SU-DHL-6 (cell line): ENCODE measurements at regions not wholly inside any gene's neighbourhood (a gene's known extent, or its start where the extent isn't known, plus 50 kb on each side); places are given as distances from the start of the nearest gene placed in this dataset.

ENCODE experiments used
- H2AFZ ChIP-seq: fragments of 200-600 bp; sonication (generic); 2 replicates; pipeline ENCODE4 v1.6.1; 2014; ENCODE audit warnings: low read depth, mild to moderate bottlenecking, moderate library complexity, mixed read lengths, antibody characterized with exemption, low read length; ENCODE audit not compliant: severe bottlenecking
- H3F3A ChIP-seq: fragments of 200-600 bp; shearing (Covaris generic); 2 replicates; pipeline ENCODE4 v1.6.0; 2016; ENCODE audit warnings: antibody characterized with exemption, mild to moderate bottlenecking; ENCODE audit not compliant: insufficient read depth
- H3K27ac ChIP-seq: fragments of 200-600 bp; sonication (generic); 2 replicates; pipeline ENCODE4 v1.5.1; 2016; ENCODE audit warnings: low read depth, mild to moderate bottlenecking, low read length, moderate library complexity, mixed read lengths
- H3K27me3 ChIP-seq: fragments of 200-600 bp; sonication (generic), shearing (Covaris generic); 2 replicates; pipeline ENCODE4 v1.6.0; 2014; ENCODE audit warnings: mild to moderate bottlenecking, low read length
- H3K36me3 ChIP-seq: fragments of 200-600 bp; sonication (generic); 2 replicates; pipeline ENCODE4 v1.6.1; 2014; ENCODE audit warnings: mild to moderate bottlenecking, low read length, mixed read lengths
- H3K4me2 ChIP-seq: fragments of 300-600, 200-600 bp; shearing (Covaris generic), sonication (generic); 2 replicates; pipeline ENCODE4 v1.6.0; 2014; ENCODE audit warnings: low read length, low read depth, mild to moderate bottlenecking; ENCODE audit not compliant: poor library complexity, severe bottlenecking
- H3K4me3 ChIP-seq: fragments of 200-600 bp; sonication (generic); 2 replicates; pipeline ENCODE4 v1.5.1; 2014; ENCODE audit warnings: antibody characterized with exemption, low read length, mild to moderate bottlenecking, mixed read lengths; ENCODE audit not compliant: insufficient read depth, poor library complexity, severe bottlenecking
- H3K79me2 ChIP-seq: fragments of 200-600 bp; sonication (generic); 2 replicates; pipeline ENCODE4 v1.6.1; 2014; ENCODE audit warnings: mild to moderate bottlenecking, low read length, moderate library complexity; ENCODE audit not compliant: insufficient read depth
- H3K9ac ChIP-seq: fragments of 200-600 bp; sonication (generic); 2 replicates; pipeline ENCODE4 v1.7.0; 2014; ENCODE audit warnings: mild to moderate bottlenecking, low read length
- H3K9me2 ChIP-seq: fragments of 200-600 bp; sonication (generic); replicated peaks from 2 replicates; pipeline ENCODE4 v1.6.1; 2014; ENCODE audit warnings: low read length; ENCODE audit not compliant: insufficient read depth
- H3K9me3 ChIP-seq: fragments of 200-600 bp; sonication (generic); 2 replicates; pipeline ENCODE4 v1.6.1; 2014; ENCODE audit warnings: low read length, mixed read lengths; ENCODE audit not compliant: insufficient read depth
- H4K20me1 ChIP-seq: fragments of 200-600 bp; sonication (generic); 2 replicates; pipeline ENCODE4 v1.6.1; 2014; ENCODE audit warnings: low read depth, mild to moderate bottlenecking, antibody characterized with exemption, low read length, moderate library complexity, mixed read lengths
- EZH2phosphoT487 ChIP-seq: fragments of 200-600 bp; sonication (generic), shearing (Covaris generic); conservative IDR thresholded peaks from 2 replicates; pipeline ENCODE4 v1.6.1; 2018; ENCODE audit warnings: mild to moderate bottlenecking, antibody characterized with exemption, low read length, moderate library complexity, mixed read lengths
- TF ChIP-seq, protein P1 (sequence below): fragments of 200-600 bp; sonication (generic); IDR thresholded peaks from one replicate; pipeline ENCODE4 v1.5.1; 2017; ENCODE audit warnings: antibody characterized with exemption, mild to moderate bottlenecking, low read length, moderate library complexity; ENCODE audit not compliant: insufficient read depth, poor library complexity, severe bottlenecking

DNA sequence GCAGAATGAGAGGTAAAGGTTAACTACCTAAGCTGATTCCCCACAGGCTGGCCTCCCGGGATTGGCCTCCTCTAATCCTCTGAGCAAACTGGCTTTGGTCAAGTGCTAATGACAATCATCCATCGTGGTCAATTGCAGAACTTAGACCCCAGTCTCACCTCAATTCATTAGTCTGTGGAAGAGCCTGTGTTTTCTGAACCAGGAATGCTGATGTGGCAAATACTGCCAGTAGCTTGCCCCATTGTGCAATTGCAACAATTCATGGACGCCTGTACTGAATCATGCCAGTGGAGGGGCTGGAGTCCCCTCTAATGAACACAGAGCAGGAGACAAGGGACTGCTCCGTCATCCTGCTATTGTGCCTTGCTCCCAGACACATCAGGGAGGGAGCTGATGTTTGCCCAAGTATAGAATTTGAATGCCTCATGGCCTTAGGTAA lies 1256.5 kb downstream of the EFNB2 start:
- Histone ChIP-seq H4K20me1 (no peaks in the 10 kb centered on the region), H3K9me3 (no peaks in the 10 kb centered on the region), H3K4me3 (no peak overlapping the region), H3K27ac (no peak overlapping the region), H3K36me3 (no peaks in the 10 kb centered on the region), H3K9ac (no peak overlapping the region), H3K4me2 (no peak overlapping the region), H3F3A (no peaks in the 10 kb centered on the region), H3K9me2 (no peaks in the 10 kb centered on the region), H3K27me3 (no peaks in the 10 kb centered on the region), H2AFZ (no peak overlapping the region), H3K79me2 (no peaks in the 10 kb centered on the region)
- TF ChIP-seq EZH2phosphoT487 = no peak
- TF ChIP-seq, protein P1, sequence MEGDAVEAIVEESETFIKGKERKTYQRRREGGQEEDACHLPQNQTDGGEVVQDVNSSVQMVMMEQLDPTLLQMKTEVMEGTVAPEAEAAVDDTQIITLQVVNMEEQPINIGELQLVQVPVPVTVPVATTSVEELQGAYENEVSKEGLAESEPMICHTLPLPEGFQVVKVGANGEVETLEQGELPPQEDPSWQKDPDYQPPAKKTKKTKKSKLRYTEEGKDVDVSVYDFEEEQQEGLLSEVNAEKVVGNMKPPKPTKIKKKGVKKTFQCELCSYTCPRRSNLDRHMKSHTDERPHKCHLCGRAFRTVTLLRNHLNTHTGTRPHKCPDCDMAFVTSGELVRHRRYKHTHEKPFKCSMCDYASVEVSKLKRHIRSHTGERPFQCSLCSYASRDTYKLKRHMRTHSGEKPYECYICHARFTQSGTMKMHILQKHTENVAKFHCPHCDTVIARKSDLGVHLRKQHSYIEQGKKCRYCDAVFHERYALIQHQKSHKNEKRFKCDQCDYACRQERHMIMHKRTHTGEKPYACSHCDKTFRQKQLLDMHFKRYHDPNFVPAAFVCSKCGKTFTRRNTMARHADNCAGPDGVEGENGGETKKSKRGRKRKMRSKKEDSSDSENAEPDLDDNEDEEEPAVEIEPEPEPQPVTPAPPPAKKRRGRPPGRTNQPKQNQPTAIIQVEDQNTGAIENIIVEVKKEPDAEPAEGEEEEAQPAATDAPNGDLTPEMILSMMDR = no peak

DNA sequence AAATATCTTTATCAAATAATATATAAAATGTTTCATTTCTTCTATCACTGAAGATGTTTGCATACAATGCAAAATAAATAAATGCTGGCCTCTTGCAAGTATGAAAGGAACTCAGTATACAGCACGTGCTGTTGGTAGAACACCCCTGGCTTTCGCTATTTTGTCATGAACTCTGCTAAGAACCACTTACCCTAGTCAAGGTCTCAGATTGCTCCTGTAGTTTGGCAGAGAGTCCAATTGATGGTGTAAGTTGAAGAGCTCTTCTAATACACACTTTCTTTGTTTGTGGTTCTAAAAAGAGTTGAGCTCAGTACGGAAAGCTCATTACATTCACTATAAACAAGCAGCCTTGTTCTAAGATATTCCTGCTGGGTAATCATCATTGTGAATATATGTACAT lies 1258.9 kb downstream of the EFNB2 start:
- H3K27me3 ChIP-seq = no peaks in the 10 kb centered on the region
- no peak overlapping the region for H3K4me2 ChIP-seq
- no peaks in the 10 kb centered on the region for H4K20me1 ChIP-seq
- no peaks in the 10 kb centered on the region for H3K36me3 ChIP-seq
- no peaks in the 10 kb centered on the region for H3F3A ChIP-seq
- H3K79me2 ChIP-seq = no peaks in the 10 kb centered on the region
- TF ChIP-seq EZH2phosphoT487 = no peak
- TF ChIP-seq, protein P1 = no peak
- H3K9me2 ChIP-seq = no peaks in the 10 kb centered on the region
- no peak overlapping the region for H3K9ac ChIP-seq
- no peaks in the 10 kb centered on the region for H3K9me3 ChIP-seq
- H3K27ac ChIP-seq = no peak overlapping the region
- no peak overlapping the region for H3K4me3 ChIP-seq
- no peak overlapping the region for H2AFZ ChIP-seq

DNA sequence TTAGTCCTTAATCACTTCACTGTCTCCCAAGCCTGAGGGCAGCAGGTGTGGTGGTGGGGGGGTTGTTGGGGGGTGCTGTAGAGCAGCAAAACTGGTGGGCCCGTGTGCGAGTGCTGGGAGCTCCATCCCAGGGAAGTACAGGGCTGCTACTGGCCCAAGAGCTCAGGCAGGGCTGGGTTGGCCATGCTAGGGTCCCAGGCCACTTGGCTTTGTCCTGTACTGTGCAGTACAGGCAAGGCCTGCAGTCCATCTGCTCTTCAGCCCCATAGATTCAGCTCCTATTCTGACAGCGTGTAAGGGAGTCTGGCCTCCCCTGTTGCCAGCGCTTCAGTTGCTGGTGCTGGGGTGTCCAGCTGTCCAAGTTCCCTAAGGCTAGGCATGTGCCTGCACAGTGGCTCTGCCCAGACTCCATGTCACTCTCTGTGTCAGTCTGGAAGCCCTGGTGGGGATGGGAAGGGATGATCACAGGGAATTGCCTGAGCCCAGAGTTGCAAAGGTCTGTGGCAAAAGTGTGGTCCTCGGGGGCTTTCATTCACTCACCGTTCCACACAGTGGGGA lies 1261.7 kb downstream of the EFNB2 start:
- Histone ChIP-seq H4K20me1 (no peaks in the 10 kb centered on the region), H3K9me3 (no peaks in the 10 kb centered on the region), H3K9ac (no peak overlapping the region), H3K27ac (no peak overlapping the region), H3K9me2 (no peaks in the 10 kb centered on the region), H3K79me2 (no peaks in the 10 kb centered on the region), H3F3A (no peaks in the 10 kb centered on the region), H3K4me3 (no peak overlapping the region), H3K4me2 (no peak overlapping the region), H3K36me3 (no peaks in the 10 kb centered on the region), H3K27me3 (no peaks in the 10 kb centered on the region), H2AFZ (no peak overlapping the region)
- TF ChIP-seq EZH2phosphoT487 = no peak
- TF ChIP-seq, protein P1 = no peak
